Ovary (tissue), 3 donors: ENCODE measurements at regions not wholly inside any gene's neighbourhood (a gene's known extent, or its start where the extent isn't known, plus 50 kb on each side); places are given as distances from the start of the nearest gene placed in this dataset.

ENCODE experiments used
- EP300 ChIP-seq: sonication (generic); formaldehyde crosslinking; IDR thresholded peaks from one replicate; pipeline ENCODE4 v1.6.1; 2017; ENCODE audit warnings: antibody characterized with exemption
- TF ChIP-seq, protein P1 (sequence below), 3 donors: fragments of 450-650 bp in 2 of 3; fragments of 200-600 bp in 1 of 3; IDR thresholded peaks; one replicate each; pipeline versions ENCODE4 v1.5.1 to v1.8.0; 2016 to 2022; ENCODE audit warnings: antibody characterized with exemption in 3 of 3, mild to moderate bottlenecking in 1 of 3
- donor health status: DM: no; HTN: no; CAD: no.

DNA sequence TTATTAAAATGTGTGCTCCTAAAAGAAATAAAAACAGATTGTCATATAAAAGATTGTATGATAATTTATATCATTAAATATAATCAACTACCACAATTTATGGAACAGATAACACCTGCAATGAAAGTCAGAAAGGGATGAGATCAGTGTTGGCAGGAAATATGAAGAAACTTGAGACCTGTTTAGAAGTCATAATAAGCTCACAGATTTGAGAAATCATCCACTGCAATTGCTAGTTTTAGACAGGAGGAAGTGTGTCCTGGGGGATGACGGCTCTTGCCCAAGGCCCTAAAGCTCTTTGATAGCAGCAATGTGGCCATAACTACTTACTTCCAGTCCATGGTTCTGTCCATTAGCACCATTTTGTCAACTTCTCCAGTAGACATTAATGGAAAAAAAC is 122.8 kb upstream of the SOX5 start:
- TF ChIP-seq, protein P1, sequence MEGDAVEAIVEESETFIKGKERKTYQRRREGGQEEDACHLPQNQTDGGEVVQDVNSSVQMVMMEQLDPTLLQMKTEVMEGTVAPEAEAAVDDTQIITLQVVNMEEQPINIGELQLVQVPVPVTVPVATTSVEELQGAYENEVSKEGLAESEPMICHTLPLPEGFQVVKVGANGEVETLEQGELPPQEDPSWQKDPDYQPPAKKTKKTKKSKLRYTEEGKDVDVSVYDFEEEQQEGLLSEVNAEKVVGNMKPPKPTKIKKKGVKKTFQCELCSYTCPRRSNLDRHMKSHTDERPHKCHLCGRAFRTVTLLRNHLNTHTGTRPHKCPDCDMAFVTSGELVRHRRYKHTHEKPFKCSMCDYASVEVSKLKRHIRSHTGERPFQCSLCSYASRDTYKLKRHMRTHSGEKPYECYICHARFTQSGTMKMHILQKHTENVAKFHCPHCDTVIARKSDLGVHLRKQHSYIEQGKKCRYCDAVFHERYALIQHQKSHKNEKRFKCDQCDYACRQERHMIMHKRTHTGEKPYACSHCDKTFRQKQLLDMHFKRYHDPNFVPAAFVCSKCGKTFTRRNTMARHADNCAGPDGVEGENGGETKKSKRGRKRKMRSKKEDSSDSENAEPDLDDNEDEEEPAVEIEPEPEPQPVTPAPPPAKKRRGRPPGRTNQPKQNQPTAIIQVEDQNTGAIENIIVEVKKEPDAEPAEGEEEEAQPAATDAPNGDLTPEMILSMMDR (IDR thresholded peaks at IDR 0.05), result no peak
- TF ChIP-seq EP300, result no peak
